Endothelial cell of umbilical vein (primary cell): ENCODE measurements at regions not wholly inside any gene's neighbourhood (a gene's known extent, or its start where the extent isn't known, plus 50 kb on each side); places are given as distances from the start of the nearest gene placed in this dataset.

Source experiments
- BruUV-seq: library from RNA; stranded (reverse); fragments of 400-500 nt; replicated peaks from 2 replicates; lab custom pipeline; 2021; lab: Mats Ljungman, UMichigan
- CTCF ChIA-PET: fragments of 300-600, 350-600 bp; sonication (Branson Sonifier 250); formaldehyde crosslinking; loops from one replicate; lab custom pipeline; 2021; ENCODE audit warnings: antibody characterized with exemption, inconsistent platforms; lab: Charles Lee
- POLR2A ChIA-PET: fragments of 300-600, 350-600 bp; sonication (Branson Sonifier 250); formaldehyde crosslinking; loops from one replicate; lab custom pipeline; 2021; ENCODE audit warnings: antibody characterized with exemption, inconsistent platforms; lab: Charles Lee
- DNase-seq: peaks from one replicate; pipeline ENCODE4 v3.0.0-alpha.2; 2011; ENCODE audit warnings: low read depth, low spot score
- FAIRE-seq: peaks from 2 replicates; lab custom pipeline; 2011; peaks lifted over from hg19 to GRCh38; lab: Jason Lieb, UNC
- H2AFZ ChIP-seq: 2 replicates; pipeline ENCODE4 v1.6.0; 2012; ENCODE audit warnings: low read depth, low read length, control low read depth, inconsistent platforms
- H3K27ac ChIP-seq: 2 replicates; pipeline ENCODE4 v1.5.1; 2011; ENCODE audit warnings: low read depth, mild to moderate bottlenecking, control low read depth, low read length, moderate library complexity; ENCODE audit not compliant: insufficient read depth
- H3K27me3 ChIP-seq, 2 experiments: 2 replicates each; pipeline versions ENCODE4 v1.6.0 to v1.6.1; 2011; ENCODE audit warnings: low read length in 2 of 2, mixed read lengths in 1 of 2; ENCODE audit not compliant: control insufficient read depth in 2 of 2, insufficient read depth in 2 of 2
- H3K36me3 ChIP-seq, 2 experiments: 2 replicates in 1 of 2; 3 replicates in 1 of 2; pipeline ENCODE4 v1.5.1; 2011; ENCODE audit warnings: low read length in 2 of 2, mild to moderate bottlenecking in 1 of 2, moderate library complexity in 1 of 2; ENCODE audit not compliant: control insufficient read depth in 2 of 2, insufficient read depth in 2 of 2; ENCODE audit errors: extremely low read depth in 1 of 2
- H3K4me1 ChIP-seq: 3 replicates; pipeline ENCODE4 v1.5.1; 2011; ENCODE audit warnings: mild to moderate bottlenecking, low read length; ENCODE audit not compliant: control insufficient read depth, insufficient read depth; ENCODE audit errors: extremely low read depth
- H3K4me2 ChIP-seq: 2 replicates; pipeline ENCODE4 v1.6.1; 2011; ENCODE audit warnings: low read length, control low read depth, mixed read lengths; ENCODE audit not compliant: insufficient read depth
- H3K4me3 ChIP-seq, 3 experiments: fragments of 200-600 bp in 1 of 3; sonication (generic), shearing (Covaris generic) in 1 of 3; replicated peaks in 1 of 3; 2 replicates each; pipeline ENCODE4 v1.5.1; 2011 to 2016; ENCODE audit warnings: control low read depth in 3 of 3, low read length in 3 of 3, mild to moderate bottlenecking in 2 of 3, inconsistent platforms in 1 of 3, low read depth in 1 of 3, moderate library complexity in 1 of 3; ENCODE audit not compliant: insufficient read depth in 1 of 3
- H3K79me2 ChIP-seq: 2 replicates; pipeline ENCODE4 v1.6.0; 2012; ENCODE audit warnings: low read length, inconsistent platforms; ENCODE audit not compliant: control insufficient read depth, insufficient read depth
- H3K9ac ChIP-seq: replicated peaks from 2 replicates; pipeline ENCODE3; 2011; ENCODE audit warnings: low read length, control low read depth; ENCODE audit not compliant: insufficient read depth; ENCODE audit errors: extremely low read depth
- H3K9me1 ChIP-seq: replicated peaks from 3 replicates; pipeline ENCODE4 v1.6.0; 2011; ENCODE audit warnings: mild to moderate bottlenecking, low read length; ENCODE audit not compliant: control insufficient read depth, insufficient read depth; ENCODE audit errors: extremely low read depth
- H3K9me3 ChIP-seq: replicated peaks from 2 replicates; pipeline ENCODE4 v1.5.1; 2012; ENCODE audit warnings: low read length, inconsistent platforms; ENCODE audit not compliant: control insufficient read depth, insufficient read depth
- H4K20me1 ChIP-seq: replicated peaks from 2 replicates; pipeline ENCODE3; 2011; ENCODE audit warnings: mild to moderate bottlenecking, low read length; ENCODE audit not compliant: control insufficient read depth, insufficient read depth; ENCODE audit errors: extremely low read depth
- EZH2 ChIP-seq: IDR thresholded peaks from 2 replicates; pipeline ENCODE4 v1.6.1; 2012; ENCODE audit warnings: borderline replicate concordance, low read depth, mild to moderate bottlenecking, moderate library complexity, low read length, inconsistent platforms; ENCODE audit not compliant: severe bottlenecking
- FOS ChIP-seq: IDR thresholded peaks from 2 replicates; pipeline ENCODE4 v1.6.1; 2011; ENCODE audit warnings: mild to moderate bottlenecking, low read length, moderate library complexity, borderline replicate concordance; ENCODE audit not compliant: insufficient read depth
- GATA2 ChIP-seq: IDR thresholded peaks from 2 replicates; pipeline ENCODE4 v1.7.0; 2011; ENCODE audit warnings: low read depth, mild to moderate bottlenecking, moderate library complexity, mixed read lengths, low read length; ENCODE audit not compliant: insufficient read length, insufficient read depth
- JUN ChIP-seq: IDR thresholded peaks from 2 replicates; pipeline ENCODE4 v1.6.1; 2011; ENCODE audit warnings: borderline replicate concordance, low read depth; ENCODE audit not compliant: insufficient read length, insufficient read depth
- MYC ChIP-seq: IDR thresholded peaks from one replicate; pipeline ENCODE4 v1.6.1; 2011; ENCODE audit warnings: mild to moderate bottlenecking, low read depth, low read length
- POLR2A ChIP-seq: IDR thresholded peaks from 2 replicates; pipeline ENCODE4 v1.6.1; 2012; ENCODE audit warnings: low read depth, mild to moderate bottlenecking, control low read depth, low read length
- POLR2AphosphoS5 ChIP-seq: IDR thresholded peaks from 2 replicates; pipeline ENCODE4 v1.6.1; 2012; ENCODE audit warnings: low read depth, mild to moderate bottlenecking, control low read depth, low read length, moderate library complexity; ENCODE audit not compliant: insufficient read depth
- dilution Hi-C: fragments of 300-500 bp; cut with MboI; formaldehyde crosslinking; loops from one replicate; pipeline ENCODE4 v1.15.0; 2019; ENCODE audit warnings: low sequenced_read_pairs; ENCODE audit not compliant: extremely low pct_ligation_motif_present
- intact Hi-C: fragments of 100-400 bp; cut with micrococcal nuclease; formaldehyde crosslinking; loops from one replicate; pipeline ENCODE4 v1.10.0; 2022
- TF ChIP-seq, protein P1 (sequence below): IDR thresholded peaks from 2 replicates; pipeline ENCODE4 v1.6.1; 2011; ENCODE audit not compliant: insufficient read depth, insufficient read length
- TF ChIP-seq, protein P2 (sequence below), 2 donors: IDR thresholded peaks; 1 replicate in 1 of 2; 2 replicates in 1 of 2; pipeline ENCODE4 v1.5.1; 2011; ENCODE audit warnings: low read length in 2 of 2, mild to moderate bottlenecking in 2 of 2, moderate library complexity in 2 of 2, control low read depth in 1 of 2, inconsistent platforms in 1 of 2, low read depth in 1 of 2; ENCODE audit not compliant: insufficient read depth in 1 of 2; ENCODE audit errors: extremely low read depth in 1 of 2

DNA sequence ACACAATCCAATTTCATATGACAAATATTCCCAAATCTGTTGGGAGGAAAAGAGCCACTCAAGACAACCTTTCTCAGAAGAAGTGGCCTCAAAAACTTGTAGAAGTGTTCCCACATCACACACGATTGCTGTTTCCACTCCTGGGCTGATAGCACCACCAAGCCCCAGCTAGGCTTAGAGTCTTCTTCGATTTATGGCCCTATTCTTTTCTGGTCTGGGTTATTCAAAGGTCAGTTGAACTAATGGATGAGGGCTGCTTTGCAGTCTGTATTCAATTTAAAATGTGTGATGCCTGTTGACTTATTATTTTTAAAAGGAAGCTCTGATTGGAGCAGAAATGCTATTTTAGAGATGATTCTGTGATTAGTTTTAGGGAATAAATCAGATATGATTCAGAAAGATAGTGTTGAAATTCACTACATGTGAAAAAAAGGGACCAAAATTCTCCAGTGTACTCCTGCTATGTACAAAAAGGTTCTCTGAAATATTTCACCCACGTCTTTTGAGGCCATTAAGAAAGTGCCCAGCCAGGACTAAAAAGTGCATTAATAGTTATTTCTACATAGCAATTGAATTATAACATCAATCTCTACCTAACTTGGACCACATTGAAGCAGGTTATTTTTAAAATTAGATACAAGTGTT, 57.3 kb upstream of the SPON1 start:
- ChIA-PET CTCF (no interaction called here), POLR2A (no interaction called here)
- H3K27me3 ChIP-seq = peaks cover 0 to 8% of the 10 kb centered on the region in 2 experiments
- H3K4me3 ChIP-seq = no peak overlapping the region
- no peaks in the 10 kb centered on the region for H3K79me2 ChIP-seq
- no TSS peak for BruUV-seq
- TF ChIP-seq, protein P1, sequence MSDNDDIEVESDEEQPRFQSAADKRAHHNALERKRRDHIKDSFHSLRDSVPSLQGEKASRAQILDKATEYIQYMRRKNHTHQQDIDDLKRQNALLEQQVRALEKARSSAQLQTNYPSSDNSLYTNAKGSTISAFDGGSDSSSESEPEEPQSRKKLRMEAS = no peak
- TF ChIP-seq GATA2 (no peak), FOS (no peak), EZH2 (no peak), POLR2A (no peak), JUN (no peak), MYC (no peak), POLR2AphosphoS5 (no peak)
- TF ChIP-seq, protein P2, sequence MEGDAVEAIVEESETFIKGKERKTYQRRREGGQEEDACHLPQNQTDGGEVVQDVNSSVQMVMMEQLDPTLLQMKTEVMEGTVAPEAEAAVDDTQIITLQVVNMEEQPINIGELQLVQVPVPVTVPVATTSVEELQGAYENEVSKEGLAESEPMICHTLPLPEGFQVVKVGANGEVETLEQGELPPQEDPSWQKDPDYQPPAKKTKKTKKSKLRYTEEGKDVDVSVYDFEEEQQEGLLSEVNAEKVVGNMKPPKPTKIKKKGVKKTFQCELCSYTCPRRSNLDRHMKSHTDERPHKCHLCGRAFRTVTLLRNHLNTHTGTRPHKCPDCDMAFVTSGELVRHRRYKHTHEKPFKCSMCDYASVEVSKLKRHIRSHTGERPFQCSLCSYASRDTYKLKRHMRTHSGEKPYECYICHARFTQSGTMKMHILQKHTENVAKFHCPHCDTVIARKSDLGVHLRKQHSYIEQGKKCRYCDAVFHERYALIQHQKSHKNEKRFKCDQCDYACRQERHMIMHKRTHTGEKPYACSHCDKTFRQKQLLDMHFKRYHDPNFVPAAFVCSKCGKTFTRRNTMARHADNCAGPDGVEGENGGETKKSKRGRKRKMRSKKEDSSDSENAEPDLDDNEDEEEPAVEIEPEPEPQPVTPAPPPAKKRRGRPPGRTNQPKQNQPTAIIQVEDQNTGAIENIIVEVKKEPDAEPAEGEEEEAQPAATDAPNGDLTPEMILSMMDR (IDR thresholded peaks at IDR 0.05; ENCODE audit: extremely low read depth in 1 of 2, insufficient read depth in 1 of 2, low read depth in 1 of 2, low read length in 2 of 2) = no peak
- H4K20me1 ChIP-seq = no peaks in the 10 kb centered on the region
- DNase-seq (no peak), FAIRE-seq (no peak)
- no peak overlapping the region for H3K4me2 ChIP-seq
- no peaks in the 10 kb centered on the region for H3K4me1 ChIP-seq
- intact Hi-C loops = no loop called here
- H3K9me3 ChIP-seq = no peaks in the 10 kb centered on the region
- no peak overlapping the region for H3K27ac ChIP-seq
- H2AFZ ChIP-seq = no peak overlapping the region
- dilution Hi-C loops = no loop called here
- no peaks in the 10 kb centered on the region for H3K36me3 ChIP-seq
- H3K9me1 ChIP-seq = no peaks in the 10 kb centered on the region
- no peak overlapping the region for H3K9ac ChIP-seq
